ENCODE measurements at regions not wholly inside any gene's neighbourhood (a gene's known extent, or its start where the extent isn't known, plus 50 kb on each side); places are given as distances from the start of the nearest gene placed in this dataset.
"Not testable (repeated sequence)": the region's sequence is repeated elsewhere in the genome, so short reads cannot be mapped to it uniquely, and the experiment has no call there.

DNA sequence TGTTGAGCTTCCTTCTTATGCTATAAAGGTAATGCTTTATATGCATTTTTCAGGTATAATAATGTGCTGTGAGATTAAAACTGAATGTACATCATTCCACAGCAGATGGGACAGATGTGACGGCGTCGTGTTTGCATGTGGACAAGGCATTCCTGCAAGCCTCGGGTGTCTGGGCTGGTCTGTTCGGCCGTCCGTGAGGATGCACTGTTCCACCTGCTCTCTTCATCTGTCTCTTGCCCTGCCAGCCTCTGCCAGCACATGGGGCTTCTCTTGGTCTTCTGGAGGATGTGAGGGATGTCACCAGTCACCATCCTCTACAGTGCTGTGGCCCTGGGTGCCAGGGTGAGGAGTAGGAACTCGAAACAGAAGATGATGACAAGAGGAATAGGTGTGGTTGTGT lies 223.2 kb downstream of the ERMARD start:
- no peaks in the 10 kb centered on the region for H3K9me3 ChIP-seq (ENCODE audit: low read depth)
- WGBS, 2 experiments (ENCODE audit: low coverage in 1 of 2, low lambda C conversion rate in 2 of 2, missing lambda C conversion rate in 2 of 2), result 63 to 67% methylated on average over 8 of the region's 8 CpGs

DNA sequence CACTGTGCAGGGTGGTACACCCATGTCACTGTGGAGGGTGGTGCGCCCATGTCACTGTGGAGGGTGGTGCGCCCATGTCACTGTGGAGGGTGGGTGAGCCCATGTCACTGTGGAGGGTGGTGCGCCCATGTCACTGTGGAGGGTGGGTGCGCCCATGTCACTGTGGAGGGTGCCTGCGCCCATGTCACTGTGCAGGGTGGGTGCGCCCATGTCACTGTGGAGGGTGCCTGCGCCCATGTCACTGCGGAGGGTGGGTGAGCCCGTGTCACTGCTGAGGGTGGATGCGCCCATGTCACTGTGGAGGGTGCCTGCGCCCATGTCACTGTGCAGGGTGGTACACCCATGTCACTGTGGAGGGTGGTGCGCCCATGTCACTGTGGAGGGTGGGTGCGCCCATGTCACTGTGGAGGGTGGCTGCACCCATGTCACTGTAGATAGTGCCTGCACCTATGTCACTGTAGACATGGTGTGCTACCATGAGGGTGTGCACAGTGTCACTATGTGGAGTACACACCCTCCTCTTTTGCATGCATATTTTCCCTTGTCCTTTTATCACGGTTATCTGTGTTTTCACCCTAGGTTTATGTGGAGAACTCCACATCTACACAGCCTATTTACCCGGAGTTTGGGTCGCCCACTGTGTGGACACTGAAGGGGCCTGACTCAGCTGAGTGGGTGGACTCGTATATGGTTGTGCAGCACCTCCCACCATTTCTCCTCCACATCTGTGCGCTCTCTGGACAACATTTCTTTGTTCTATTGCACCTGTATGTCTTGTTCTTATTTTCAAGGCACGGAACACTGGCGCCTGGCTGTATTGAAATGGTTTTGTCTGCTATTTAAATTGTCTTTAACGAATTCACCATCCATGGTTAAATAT lies 222.4 kb downstream of the ERMARD start:
- H3K27ac ChIP-seq; H3F3A ChIP-seq (ENCODE audit: insufficient read depth); H4K20me1 ChIP-seq (ENCODE audit: insufficient read depth); H3K36me3 ChIP-seq (ENCODE audit: low read depth); H3K9me3 ChIP-seq (ENCODE audit: low read depth); H3K9me2 ChIP-seq (ENCODE audit: insufficient read depth); DNase-seq; H3K27me3 ChIP-seq (replicated peaks; ENCODE audit: insufficient read depth); H3K4me2 ChIP-seq (ENCODE audit: unreplicated experiment); H3K9ac ChIP-seq; H2AFZ ChIP-seq; H3K4me1 ChIP-seq (ENCODE audit: insufficient read depth); in situ Hi-C loops (cut with MboI); H3K79me2 ChIP-seq (ENCODE audit: insufficient read depth); H3K4me3 ChIP-seq: not testable (repeated sequence)
- 71 to 80% methylated on average over 19 to 21 of the region's 21 CpGs for WGBS, 2 experiments (ENCODE audit: low coverage in 1 of 2, low lambda C conversion rate in 2 of 2, missing lambda C conversion rate in 2 of 2)

More for the DNA sequence above, 223.2 kb downstream of the ERMARD start:
- in situ Hi-C loops (cut with MboI), result no loop called here
- H3K9me2 ChIP-seq (ENCODE audit: insufficient read depth), result no peaks in the 10 kb centered on the region
- H3K27ac ChIP-seq, result no peak overlapping the region
- no peaks in the 10 kb centered on the region for H4K20me1 ChIP-seq (ENCODE audit: insufficient read depth)
- TF ChIP-seq EZH2phosphoT487 (IDR thresholded peaks at IDR 0.05; ENCODE audit: insufficient read depth, low read depth) (no peak), EZH2 (IDR thresholded peaks at IDR 0.05; ENCODE audit: insufficient read depth, poor library complexity, severe bottlenecking) (no peak)
- H3K9ac ChIP-seq, result no peak overlapping the region
- no peak overlapping the region for H3K4me3 ChIP-seq
- no peaks in the 10 kb centered on the region for H3K79me2 ChIP-seq (ENCODE audit: insufficient read depth)
- H3K4me1 ChIP-seq (ENCODE audit: insufficient read depth), result no peaks in the 10 kb centered on the region
- no peaks in the 10 kb centered on the region for H3F3A ChIP-seq (ENCODE audit: insufficient read depth)
- no peaks in the 10 kb centered on the region for H3K36me3 ChIP-seq (ENCODE audit: low read depth)
- DNase-seq, result no peak
- H2AFZ ChIP-seq, result no peak overlapping the region
- H3K4me2 ChIP-seq (ENCODE audit: unreplicated experiment), result no peak overlapping the region
- H3K27me3 ChIP-seq (replicated peaks; ENCODE audit: insufficient read depth), result no peaks in the 10 kb centered on the region; the same call in 1 of the 2 replicates

DNA sequence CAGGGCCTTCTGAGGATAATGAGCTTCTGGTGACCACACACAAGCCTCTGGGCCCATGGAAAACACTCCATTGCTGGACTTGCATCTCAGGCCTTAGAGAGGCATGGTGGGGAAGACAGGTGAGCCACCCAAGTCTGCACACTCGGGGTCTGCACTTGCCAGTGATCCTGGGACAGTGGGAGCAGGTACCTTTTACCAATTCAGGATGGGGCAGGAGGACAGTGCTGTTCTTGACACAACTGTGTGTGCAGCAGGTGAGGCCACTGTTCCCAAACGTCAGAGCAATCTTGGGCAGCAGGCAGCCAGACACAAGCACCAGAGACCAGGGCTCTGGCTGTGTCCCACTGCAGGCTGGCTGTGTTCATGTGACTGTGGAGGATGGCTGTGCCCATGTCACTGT lies 221.3 kb downstream of the ERMARD start:
- DNase-seq, result no peak
- Histone ChIP-seq H3K79me2 (ENCODE audit: insufficient read depth) (no peaks in the 10 kb centered on the region), H3K9ac (no peak overlapping the region), H3K4me3 (no peak overlapping the region), H3K4me2 (ENCODE audit: unreplicated experiment) (no peak overlapping the region), H3K9me3 (ENCODE audit: low read depth) (no peaks in the 10 kb centered on the region), H3F3A (ENCODE audit: insufficient read depth) (no peaks in the 10 kb centered on the region), H3K4me1 (ENCODE audit: insufficient read depth) (no peaks in the 10 kb centered on the region), H3K36me3 (ENCODE audit: low read depth) (no peaks in the 10 kb centered on the region), H3K27ac (no peak overlapping the region), H3K27me3 (replicated peaks; ENCODE audit: insufficient read depth) (no peaks in the 10 kb centered on the region), H2AFZ (no peak overlapping the region), H3K9me2 (ENCODE audit: insufficient read depth) (no peaks in the 10 kb centered on the region), H4K20me1 (ENCODE audit: insufficient read depth) (no peaks in the 10 kb centered on the region)
- WGBS, 2 experiments (ENCODE audit: low coverage in 1 of 2, low lambda C conversion rate in 2 of 2, missing lambda C conversion rate in 2 of 2), result 45 to 50% methylated on average over 2 of the region's 2 CpGs
- TF ChIP-seq EZH2phosphoT487 (IDR thresholded peaks at IDR 0.05; ENCODE audit: insufficient read depth, low read depth), result no peak
- no peak for TF ChIP-seq EZH2 (IDR thresholded peaks at IDR 0.05; ENCODE audit: insufficient read depth, poor library complexity, severe bottlenecking)
- in situ Hi-C loops (cut with MboI), result no loop called here

GRCh38 chr6:169972101-169972651 lies 220.8 kb downstream of the ERMARD start:
- H3K79me2 ChIP-seq (ENCODE audit: insufficient read depth), result no peaks in the 10 kb centered on the region
- no peak overlapping the region for H3K4me3 ChIP-seq
- no peaks in the 10 kb centered on the region for H3K9me2 ChIP-seq (ENCODE audit: insufficient read depth)
- in situ Hi-C loops (cut with MboI), result no loop called here
- H4K20me1 ChIP-seq (ENCODE audit: insufficient read depth), result no peaks in the 10 kb centered on the region
- no peak overlapping the region for H3K27ac ChIP-seq
- no peaks in the 10 kb centered on the region for H3K9me3 ChIP-seq (ENCODE audit: low read depth)
- no peaks in the 10 kb centered on the region for H3K27me3 ChIP-seq (replicated peaks; ENCODE audit: insufficient read depth)
- H3K9ac ChIP-seq, result no peak overlapping the region
- H3K4me2 ChIP-seq (ENCODE audit: unreplicated experiment), result no peak overlapping the region
- no peak overlapping the region for H2AFZ ChIP-seq
- H3K36me3 ChIP-seq (ENCODE audit: low read depth), result no peaks in the 10 kb centered on the region
- H3F3A ChIP-seq (ENCODE audit: insufficient read depth), result no peaks in the 10 kb centered on the region
- DNase-seq, result no peak
- TF ChIP-seq EZH2phosphoT487 (IDR thresholded peaks at IDR 0.05; ENCODE audit: insufficient read depth, low read depth), result no peak
- TF ChIP-seq EZH2 (IDR thresholded peaks at IDR 0.05; ENCODE audit: insufficient read depth, poor library complexity, severe bottlenecking), result no peak
- no peaks in the 10 kb centered on the region for H3K4me1 ChIP-seq (ENCODE audit: insufficient read depth)
- WGBS, 2 experiments (ENCODE audit: low coverage in 1 of 2, low lambda C conversion rate in 2 of 2, missing lambda C conversion rate in 2 of 2), result 77 to 83% methylated on average over 13 to 15 of the region's 15 CpGs
